Neuronal stem cell (in vitro differentiated cells): ENCODE measurements at regions not wholly inside any gene's neighbourhood (a gene's known extent, or its start where the extent isn't known, plus 50 kb on each side); places are given as distances from the start of the nearest gene placed in this dataset.
A peak's percentile ranks its signal among the peaks of the same experiment; 100 is the strongest.

Experiments used
- DNase-seq: peaks from one replicate; pipeline ENCODE4 v3.0.0-alpha.2; 2013; ENCODE audit warnings: low spot score
- H2AFZ ChIP-seq: one replicate; pipeline ENCODE4 v1.6.1; 2013; ENCODE audit warnings: mild to moderate bottlenecking, low read length, inconsistent platforms
- H2AK5ac ChIP-seq: 2 replicates; pipeline ENCODE4 v1.6.1; 2013; ENCODE audit warnings: low read depth, mild to moderate bottlenecking, inconsistent platforms, low read length, moderate library complexity, mixed read lengths
- H2BK120ac ChIP-seq: 2 replicates; pipeline ENCODE4 v1.6.1; 2013; ENCODE audit warnings: low read depth, mild to moderate bottlenecking, inconsistent platforms, low read length, moderate library complexity, mixed read lengths
- H2BK12ac ChIP-seq: one replicate; pipeline ENCODE4 v1.6.1; 2013; ENCODE audit warnings: low read length, inconsistent platforms
- H2BK15ac ChIP-seq: 2 replicates; pipeline ENCODE4 v1.6.1; 2013; ENCODE audit warnings: mild to moderate bottlenecking, low read length, inconsistent platforms, mixed read lengths
- H2BK5ac ChIP-seq: one replicate; pipeline ENCODE4 v1.6.1; 2013; ENCODE audit warnings: inconsistent platforms, mild to moderate bottlenecking, low read length, moderate library complexity
- H3K14ac ChIP-seq: one replicate; pipeline ENCODE4 v1.6.1; 2013; ENCODE audit warnings: low read length, inconsistent platforms
- H3K18ac ChIP-seq: 2 replicates; pipeline ENCODE4 v1.6.1; 2013; ENCODE audit warnings: low read length, inconsistent platforms
- H3K23ac ChIP-seq: 2 replicates; pipeline ENCODE4 v1.6.1; 2013; ENCODE audit warnings: low read depth, mild to moderate bottlenecking, mixed read lengths, low read length, inconsistent platforms; ENCODE audit not compliant: poor library complexity
- H3K27ac ChIP-seq: replicated peaks from 3 replicates; pipeline ENCODE4 v1.5.1; 2013; ENCODE audit warnings: low read length, inconsistent platforms
- H3K27me3 ChIP-seq, 3 experiments: 2 replicates each; pipeline ENCODE4 v1.6.1; 2013; ENCODE audit warnings: low read length in 3 of 3, mild to moderate bottlenecking in 2 of 3, inconsistent platforms in 1 of 3, low read depth in 1 of 3, mixed read lengths in 1 of 3, moderate library complexity in 1 of 3; ENCODE audit not compliant: control insufficient read depth in 3 of 3, insufficient read depth in 3 of 3
- H3K36me3 ChIP-seq, 2 donors: replicated peaks in 1 of 2; 2 replicates each; pipeline ENCODE4 v1.6.1; 2013; ENCODE audit warnings: low read length in 2 of 2; ENCODE audit not compliant: control insufficient read depth in 2 of 2, insufficient read depth in 2 of 2
- H3K4ac ChIP-seq: 2 replicates; pipeline ENCODE4 v1.6.1; 2013; ENCODE audit warnings: inconsistent platforms, mild to moderate bottlenecking, low read length, moderate library complexity
- H3K4me1 ChIP-seq, 2 donors: 1 replicate in 1 of 2; 2 replicates in 1 of 2; pipeline ENCODE4 v1.6.1; 2013; ENCODE audit warnings: low read length in 2 of 2, low read depth in 1 of 2; ENCODE audit not compliant: control insufficient read depth in 2 of 2, insufficient read depth in 1 of 2
- H3K4me2 ChIP-seq: one replicate; pipeline ENCODE4 v1.6.1; 2013; ENCODE audit warnings: mild to moderate bottlenecking, low read length, inconsistent platforms; ENCODE audit not compliant: insufficient read depth, poor library complexity, severe bottlenecking
- H3K4me3 ChIP-seq, 2 donors: 2 replicates each; pipeline ENCODE4 v1.5.1; 2013; ENCODE audit warnings: low read length in 2 of 2, mild to moderate bottlenecking in 2 of 2, inconsistent platforms in 1 of 2, moderate library complexity in 1 of 2
- H3K79me1 ChIP-seq: one replicate; pipeline ENCODE4 v1.6.1; 2013; ENCODE audit warnings: low read depth, mild to moderate bottlenecking, inconsistent platforms, low read length, moderate library complexity
- H3K9ac ChIP-seq: one replicate; pipeline ENCODE4 v1.6.1; 2013; ENCODE audit warnings: mild to moderate bottlenecking, low read depth, low read length, inconsistent platforms; ENCODE audit not compliant: poor library complexity
- H3K9me3 ChIP-seq, 2 donors: replicated peaks in 1 of 2; 2 replicates each; pipeline versions ENCODE3 to v1.6.1; 2013; ENCODE audit warnings: low read length in 2 of 2, mild to moderate bottlenecking in 2 of 2, inconsistent platforms in 1 of 2, low read depth in 1 of 2, mixed read lengths in 1 of 2, moderate library complexity in 1 of 2; ENCODE audit not compliant: control insufficient read depth in 2 of 2, insufficient read depth in 1 of 2
- H4K8ac ChIP-seq: one replicate; pipeline ENCODE4 v1.6.1; 2013; ENCODE audit warnings: low read depth, mild to moderate bottlenecking, inconsistent platforms, low read length, moderate library complexity
- H4K91ac ChIP-seq: one replicate; pipeline ENCODE4 v1.6.1; 2013; ENCODE audit warnings: low read length, low read depth, mild to moderate bottlenecking, inconsistent platforms; ENCODE audit not compliant: poor library complexity
- WGBS, 2 donors: extraction: QIAGEN DNeasy Blood & Tissue Kit; methylation state at CpG; one replicate each; pipeline ENCODE4 v1.1.7; 2013; ENCODE audit warnings: missing lambda C conversion rate in 2 of 2, mixed read lengths in 1 of 2; ENCODE audit not compliant: insufficient read length in 2 of 2, insufficient replicate concordance in 1 of 2; ENCODE audit errors: extremely low coverage in 2 of 2; 5-methylcytosine and 5-hydroxymethylcytosine counted together

GRCh38 chr5:68830377-68830898 is 263.4 kb upstream of the SLC30A5 start:
- no peak overlapping the region for H3K23ac ChIP-seq
- H2BK15ac ChIP-seq: no peak overlapping the region
- H3K4me3 ChIP-seq: peak overlapping the region in 1 of 2 donors; percentile 5
- DNase-seq: no peak
- no peaks in the 10 kb centered on the region for H3K4me1 ChIP-seq
- H3K4me2 ChIP-seq: no peak overlapping the region
- H3K9ac ChIP-seq: no peak overlapping the region
- H2AFZ ChIP-seq: no peak overlapping the region
- no peaks in the 10 kb centered on the region for H3K27me3 ChIP-seq
- H2BK5ac ChIP-seq: no peak overlapping the region
- no peak overlapping the region for H3K27ac ChIP-seq
- H2AK5ac ChIP-seq: no peak overlapping the region
- H3K18ac ChIP-seq: no peak overlapping the region
- H2BK120ac ChIP-seq: no peak overlapping the region
- H3K14ac ChIP-seq: no peak overlapping the region
- H4K8ac ChIP-seq: no peak overlapping the region
- no peaks in the 10 kb centered on the region for H3K36me3 ChIP-seq
- H3K4ac ChIP-seq: no peak overlapping the region
- no peak overlapping the region for H2BK12ac ChIP-seq
- no peaks in the 10 kb centered on the region for H3K79me1 ChIP-seq
- no CpG with 5 or more reads among the region's 3 CpGs for WGBS, 2 donors
- no peaks in the 10 kb centered on the region for H3K9me3 ChIP-seq
- no peak overlapping the region for H4K91ac ChIP-seq

GRCh38 chr5:68834491-68834981 is 259.3 kb upstream of the SLC30A5 start:
- no peak overlapping the region for H2BK120ac ChIP-seq
- no peak overlapping the region for H2BK12ac ChIP-seq
- no peak overlapping the region for H3K14ac ChIP-seq
- no peak overlapping the region for H2BK5ac ChIP-seq
- H3K4me1 ChIP-seq: no peaks in the 10 kb centered on the region
- H4K8ac ChIP-seq: no peak overlapping the region
- H3K27me3 ChIP-seq: no peaks in the 10 kb centered on the region
- no peak overlapping the region for H3K9ac ChIP-seq
- no peak overlapping the region for H3K18ac ChIP-seq
- H3K23ac ChIP-seq: no peak overlapping the region
- H3K79me1 ChIP-seq: no peaks in the 10 kb centered on the region
- H3K4me2 ChIP-seq: no peak overlapping the region
- H3K36me3 ChIP-seq: no peaks in the 10 kb centered on the region
- no peaks in the 10 kb centered on the region for H3K9me3 ChIP-seq
- H4K91ac ChIP-seq: no peak overlapping the region
- no peak overlapping the region for H3K4ac ChIP-seq
- DNase-seq: no peak
- H3K27ac ChIP-seq: no peak overlapping the region
- no CpG with 5 or more reads among the region's 4 CpGs for WGBS, 2 donors
- H3K4me3 ChIP-seq: no peak overlapping the region
- no peak overlapping the region for H2BK15ac ChIP-seq
- H2AFZ ChIP-seq: no peak overlapping the region
- no peak overlapping the region for H2AK5ac ChIP-seq

- Histone ChIP-seq H3K79me1 (no peaks in the 10 kb centered on the region), H2AK5ac (no peak overlapping the region), H2BK5ac (no peak overlapping the region), H4K91ac (no peak overlapping the region), H3K27me3 (no peaks in the 10 kb centered on the region), H4K8ac (no peak overlapping the region), H3K23ac (no peak overlapping the region), H2AFZ (no peak overlapping the region), H3K18ac (no peak overlapping the region), H3K27ac (no peak overlapping the region), H3K4ac (no peak overlapping the region), H2BK12ac (no peak overlapping the region), H3K9me3 (no peaks in the 10 kb centered on the region), H3K9ac (no peak overlapping the region), H3K14ac (no peak overlapping the region), H3K4me2 (no peak overlapping the region), H3K4me1 (no peaks in the 10 kb centered on the region), H3K4me3 (no peak overlapping the region), H3K36me3 (no peaks in the 10 kb centered on the region), H2BK15ac (no peak overlapping the region), H2BK120ac (no peak overlapping the region)
- DNase-seq: no peak
- WGBS, 2 donors: no CpG with 5 or more reads among the region's 3 CpGs
Observed at GRCh38 chr5:68838157-68838718, 255.6 kb upstream of the SLC30A5 start.

GRCh38 chr5:68839019-68839552 is 254.7 kb upstream of the SLC30A5 start:
- no peaks in the 10 kb centered on the region for H3K9me3 ChIP-seq
- H3K4me2 ChIP-seq: no peak overlapping the region
- no peak overlapping the region for H3K18ac ChIP-seq
- H3K9ac ChIP-seq: no peak overlapping the region
- H4K91ac ChIP-seq: no peak overlapping the region
- no peak overlapping the region for H3K14ac ChIP-seq
- H2BK5ac ChIP-seq: no peak overlapping the region
- no peak overlapping the region for H2BK12ac ChIP-seq
- DNase-seq: no peak
- no peak overlapping the region for H4K8ac ChIP-seq
- H2AFZ ChIP-seq: no peak overlapping the region
- H2BK15ac ChIP-seq: no peak overlapping the region
- no peak overlapping the region for H2BK120ac ChIP-seq
- no peak overlapping the region for H3K23ac ChIP-seq
- H2AK5ac ChIP-seq: no peak overlapping the region
- H3K4ac ChIP-seq: no peak overlapping the region
- no peaks in the 10 kb centered on the region for H3K79me1 ChIP-seq
- WGBS, 2 donors: no CpG with 5 or more reads among the region's 5 CpGs
- H3K27me3 ChIP-seq: no peaks in the 10 kb centered on the region
- no peak overlapping the region for H3K27ac ChIP-seq
- H3K4me1 ChIP-seq: no peaks in the 10 kb centered on the region
- H3K36me3 ChIP-seq: no peaks in the 10 kb centered on the region
- H3K4me3 ChIP-seq: no peak overlapping the region
